IPS-15b (cell line): ENCODE measurements at regions not wholly inside any gene's neighbourhood (a gene's known extent, or its start where the extent isn't known, plus 50 kb on each side); places are given as distances from the start of the nearest gene placed in this dataset.

Source experiments
- H3K27me3 ChIP-seq: one replicate; pipeline ENCODE4 v1.6.1; 2013; ENCODE audit warnings: low read length; ENCODE audit not compliant: control insufficient read depth, insufficient read depth
- H3K36me3 ChIP-seq: one replicate; pipeline ENCODE4 v1.6.1; 2013; ENCODE audit warnings: low read length; ENCODE audit not compliant: control insufficient read depth, insufficient read depth
- H3K4me1 ChIP-seq: one replicate; pipeline ENCODE4 v1.6.1; 2013; ENCODE audit warnings: mild to moderate bottlenecking, low read length; ENCODE audit not compliant: control insufficient read depth, insufficient read depth
- H3K4me3 ChIP-seq: one replicate; pipeline ENCODE4 v1.5.1; 2013; ENCODE audit warnings: low read depth, low read length
- H3K9ac ChIP-seq: one replicate; pipeline ENCODE4 v1.6.1; 2013; ENCODE audit warnings: low read depth, mild to moderate bottlenecking, low read length
- H3K9me3 ChIP-seq: one replicate; pipeline ENCODE4 v1.6.1; 2013; ENCODE audit warnings: mild to moderate bottlenecking, low read length; ENCODE audit not compliant: control insufficient read depth, insufficient read depth

DNA sequence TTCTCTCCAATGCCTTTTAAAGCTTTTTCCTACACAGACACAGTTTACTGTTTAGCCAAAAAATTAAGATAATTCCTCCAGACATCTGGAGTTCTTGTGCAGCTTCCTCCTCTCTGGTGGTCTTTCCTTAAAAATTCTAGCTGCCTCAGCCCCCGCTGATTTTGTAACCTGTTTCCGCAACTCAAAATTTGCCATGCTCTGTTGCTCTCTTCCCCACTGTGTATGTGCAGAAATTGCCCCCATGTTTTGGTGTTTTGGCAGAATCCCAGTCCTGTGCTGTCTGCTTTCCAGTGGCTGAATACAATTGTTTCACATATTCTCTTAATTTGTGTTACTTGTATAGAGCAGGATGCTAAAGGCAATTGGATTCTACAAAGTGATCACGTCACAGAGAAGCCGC is 151.7 kb upstream of the PRSS1 start:
- Histone ChIP-seq H3K36me3 (no peaks in the 10 kb centered on the region), H3K27me3 (no peaks in the 10 kb centered on the region), H3K4me1 (no peaks in the 10 kb centered on the region), H3K9ac (no peak overlapping the region), H3K9me3 (no peaks in the 10 kb centered on the region), H3K4me3 (no peak overlapping the region)

DNA sequence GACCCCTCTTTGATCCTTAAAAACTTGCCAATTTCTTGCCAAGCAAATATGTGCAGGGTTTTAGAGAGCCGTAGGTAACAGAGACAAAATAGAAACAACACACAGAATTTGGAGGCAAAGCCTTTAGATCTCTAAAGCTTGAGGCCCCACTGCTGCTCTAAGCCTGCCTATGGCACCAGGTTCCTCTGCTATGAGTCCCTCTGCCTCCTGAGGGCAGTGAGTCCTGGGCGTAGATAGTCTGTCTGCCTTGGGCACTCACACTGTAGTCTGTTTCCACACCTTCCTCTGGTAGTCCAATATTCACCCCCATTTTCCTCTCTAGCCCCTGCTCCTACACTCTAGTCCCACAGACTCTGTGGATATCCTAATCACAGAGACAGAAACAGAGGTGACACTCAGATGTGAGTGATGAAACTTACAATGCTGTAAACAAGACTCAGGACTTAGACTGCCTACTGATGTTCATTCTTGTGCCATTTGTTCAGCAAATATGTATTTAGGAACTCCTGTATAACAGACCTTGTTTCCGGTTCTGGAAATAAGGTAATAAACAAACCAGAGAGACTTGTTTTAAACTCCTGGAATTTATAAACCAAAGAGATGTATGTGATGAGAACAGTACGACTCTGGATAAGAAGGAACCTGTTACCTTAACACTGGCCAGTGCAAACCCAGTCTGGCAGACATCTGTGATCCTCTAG is 153.3 kb upstream of the PRSS1 start:
- H3K4me3 ChIP-seq: no peak overlapping the region
- no peaks in the 10 kb centered on the region for H3K27me3 ChIP-seq
- H3K9ac ChIP-seq: no peak overlapping the region
- H3K4me1 ChIP-seq: no peaks in the 10 kb centered on the region
- no peaks in the 10 kb centered on the region for H3K9me3 ChIP-seq
- no peaks in the 10 kb centered on the region for H3K36me3 ChIP-seq

DNA sequence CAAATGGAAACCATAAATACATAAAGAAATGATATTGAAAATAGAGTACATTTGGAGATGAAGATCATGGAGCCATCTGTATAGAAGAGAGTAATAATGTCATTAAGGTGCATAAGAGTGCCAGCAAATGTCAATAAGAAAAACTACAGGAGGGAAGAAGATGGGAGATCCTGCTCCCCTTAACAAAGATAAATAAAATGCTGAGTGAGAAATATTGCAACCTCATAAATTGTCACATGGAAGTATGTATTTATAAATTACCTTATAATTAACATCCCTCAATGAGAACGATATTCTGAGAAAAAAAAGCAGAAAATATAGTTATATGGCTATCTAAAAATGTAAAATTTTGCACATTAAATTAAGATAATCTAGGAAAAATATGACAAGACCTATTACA is 155.2 kb upstream of the PRSS1 start:
- H3K27me3 ChIP-seq: no peaks in the 10 kb centered on the region
- no peaks in the 10 kb centered on the region for H3K9me3 ChIP-seq
- no peaks in the 10 kb centered on the region for H3K36me3 ChIP-seq
- no peaks in the 10 kb centered on the region for H3K4me1 ChIP-seq
- no peak overlapping the region for H3K9ac ChIP-seq
- no peak overlapping the region for H3K4me3 ChIP-seq

DNA sequence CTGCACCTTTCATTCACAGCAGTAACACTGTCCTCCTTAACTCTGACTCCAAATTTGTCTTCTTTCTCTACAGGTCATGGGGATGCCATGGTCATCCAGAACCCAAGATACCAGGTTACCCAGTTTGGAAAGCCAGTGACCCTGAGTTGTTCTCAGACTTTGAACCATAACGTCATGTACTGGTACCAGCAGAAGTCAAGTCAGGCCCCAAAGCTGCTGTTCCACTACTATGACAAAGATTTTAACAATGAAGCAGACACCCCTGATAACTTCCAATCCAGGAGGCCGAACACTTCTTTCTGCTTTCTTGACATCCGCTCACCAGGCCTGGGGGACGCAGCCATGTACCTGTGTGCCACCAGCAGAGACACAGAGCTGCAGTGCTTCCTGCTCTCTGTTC is 156.2 kb upstream of the PRSS1 start:
- Histone ChIP-seq H3K36me3 (no peaks in the 10 kb centered on the region), H3K4me1 (no peaks in the 10 kb centered on the region), H3K4me3 (no peak overlapping the region), H3K27me3 (no peaks in the 10 kb centered on the region), H3K9me3 (no peaks in the 10 kb centered on the region), H3K9ac (no peak overlapping the region)

DNA sequence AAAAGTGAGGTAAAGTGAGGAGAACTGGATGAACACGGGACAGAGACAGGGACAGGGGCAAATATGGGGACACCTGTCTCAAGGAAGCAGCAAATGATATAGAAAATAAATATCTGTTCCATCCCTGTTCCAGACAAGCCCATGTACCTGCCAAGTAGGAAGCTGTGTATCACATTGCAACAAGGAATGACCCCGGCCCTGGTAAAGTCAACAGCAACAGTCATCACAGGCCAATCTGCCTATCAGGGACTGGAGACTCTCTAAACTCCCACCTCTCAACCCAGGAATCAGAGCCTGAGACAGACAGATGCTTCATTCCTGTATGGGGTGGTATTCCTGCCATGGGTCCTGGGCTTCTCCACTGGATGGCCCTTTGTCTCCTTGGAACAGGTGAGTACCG is 156.6 kb upstream of the PRSS1 start:
- no peaks in the 10 kb centered on the region for H3K9me3 ChIP-seq
- no peaks in the 10 kb centered on the region for H3K27me3 ChIP-seq
- no peaks in the 10 kb centered on the region for H3K36me3 ChIP-seq
- H3K9ac ChIP-seq: no peak overlapping the region
- no peaks in the 10 kb centered on the region for H3K4me1 ChIP-seq
- no peak overlapping the region for H3K4me3 ChIP-seq

DNA sequence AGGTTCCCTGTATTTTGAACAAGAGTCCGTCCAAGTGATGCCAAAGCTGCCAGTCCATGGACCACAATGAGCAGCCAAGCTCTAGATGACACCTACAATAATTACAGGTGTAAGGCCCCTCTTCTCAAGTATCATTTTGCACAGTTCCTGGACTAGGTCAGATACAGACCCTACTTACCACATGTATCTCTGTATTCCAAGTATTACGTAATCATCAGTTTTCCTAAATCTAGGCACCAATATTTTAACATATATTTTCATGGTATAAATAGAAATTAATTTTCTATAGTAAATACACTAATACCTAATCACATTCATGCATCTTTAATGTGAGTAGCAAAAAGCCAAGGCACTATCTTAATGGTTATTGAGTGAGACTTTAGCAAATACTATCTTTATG is 157.0 kb upstream of the PRSS1 start:
- no peaks in the 10 kb centered on the region for H3K27me3 ChIP-seq
- H3K4me3 ChIP-seq: no peak overlapping the region
- H3K9me3 ChIP-seq: no peaks in the 10 kb centered on the region
- H3K36me3 ChIP-seq: no peaks in the 10 kb centered on the region
- no peaks in the 10 kb centered on the region for H3K4me1 ChIP-seq
- no peak overlapping the region for H3K9ac ChIP-seq

DNA sequence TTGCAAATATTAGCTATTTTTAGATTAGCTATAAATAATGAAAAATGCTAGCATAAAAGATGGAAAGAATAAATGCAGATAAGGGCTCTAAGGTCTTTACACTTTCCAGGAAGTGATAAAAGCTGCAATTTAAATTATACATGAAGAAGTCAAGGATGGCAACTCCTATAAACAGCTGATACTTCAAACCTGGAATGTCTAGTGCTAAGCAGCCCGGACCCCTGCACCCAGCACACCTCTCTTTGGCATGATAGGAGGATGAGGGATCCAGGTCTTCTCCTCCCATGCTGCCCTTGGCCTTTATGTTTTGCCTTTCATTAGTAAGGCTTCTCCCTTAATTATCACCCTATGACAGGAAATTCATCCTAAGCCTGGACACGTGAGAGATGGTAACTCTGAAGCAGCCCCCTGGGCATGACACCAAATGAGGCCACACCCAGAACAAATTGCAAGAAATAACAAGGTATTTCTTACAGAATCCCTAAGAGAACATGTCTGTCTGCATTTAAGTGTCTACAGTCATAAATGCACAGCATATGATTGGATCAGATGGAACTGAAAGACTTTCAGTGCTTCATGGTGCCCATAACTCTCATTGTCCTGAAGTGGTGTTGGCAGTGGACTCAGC is 158.3 kb upstream of the PRSS1 start:
- H3K4me3 ChIP-seq: no peak overlapping the region
- H3K4me1 ChIP-seq: no peaks in the 10 kb centered on the region
- H3K9ac ChIP-seq: no peak overlapping the region
- H3K9me3 ChIP-seq: no peaks in the 10 kb centered on the region
- no peaks in the 10 kb centered on the region for H3K27me3 ChIP-seq
- H3K36me3 ChIP-seq: no peaks in the 10 kb centered on the region

DNA sequence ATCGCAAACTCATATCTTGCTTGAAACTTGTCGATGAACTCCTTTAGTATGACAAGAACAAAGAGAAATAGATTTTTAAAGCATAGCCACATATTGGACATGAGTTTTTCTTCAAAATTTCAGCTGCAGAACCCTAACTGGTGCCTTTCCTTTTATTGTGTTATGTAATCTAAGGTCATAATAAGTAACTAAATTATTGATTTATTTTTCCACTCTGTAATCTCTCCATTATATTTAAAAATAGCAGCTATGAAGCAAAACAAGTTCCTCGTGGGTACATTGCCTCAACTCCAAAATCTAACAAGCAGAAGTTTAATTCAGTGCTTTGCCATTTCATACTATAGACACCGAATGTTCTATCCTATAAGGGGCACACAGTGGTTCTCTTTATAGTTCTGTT is 159.2 kb upstream of the PRSS1 start:
- Histone ChIP-seq H3K4me3 (no peak overlapping the region), H3K9me3 (no peaks in the 10 kb centered on the region), H3K9ac (no peak overlapping the region), H3K36me3 (no peaks in the 10 kb centered on the region), H3K27me3 (no peaks in the 10 kb centered on the region), H3K4me1 (no peaks in the 10 kb centered on the region)

DNA sequence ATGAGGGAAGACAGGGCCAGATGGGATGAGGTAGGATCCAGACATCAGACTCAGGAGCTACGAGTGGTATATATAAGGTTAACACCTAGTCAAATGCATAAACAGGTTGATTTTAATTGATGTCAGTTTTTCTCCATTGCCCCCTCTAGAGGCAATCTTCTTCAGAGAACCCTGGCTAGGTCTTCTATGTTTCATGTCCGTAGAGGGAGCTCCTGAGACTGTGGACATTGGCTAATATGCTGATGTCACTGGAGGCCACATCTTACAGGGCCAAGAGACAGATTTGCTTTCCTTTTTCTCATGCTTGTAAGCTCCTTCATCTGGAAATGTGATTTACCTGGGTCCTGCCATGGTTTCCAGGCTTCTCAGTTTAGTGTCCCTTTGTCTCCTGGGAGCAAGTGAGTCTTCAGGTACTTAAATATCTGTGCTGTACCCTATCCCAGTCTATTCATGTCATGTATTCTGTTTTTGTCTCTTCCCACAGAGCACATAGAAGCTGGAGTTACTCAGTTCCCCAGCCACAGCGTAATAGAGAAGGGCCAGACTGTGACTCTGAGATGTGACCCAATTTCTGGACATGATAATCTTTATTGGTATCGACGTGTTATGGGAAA is 161.6 kb upstream of the PRSS1 start:
- no peaks in the 10 kb centered on the region for H3K4me1 ChIP-seq
- H3K9ac ChIP-seq: no peak overlapping the region
- no peaks in the 10 kb centered on the region for H3K9me3 ChIP-seq
- H3K36me3 ChIP-seq: no peaks in the 10 kb centered on the region
- no peak overlapping the region for H3K4me3 ChIP-seq
- no peaks in the 10 kb centered on the region for H3K27me3 ChIP-seq

DNA sequence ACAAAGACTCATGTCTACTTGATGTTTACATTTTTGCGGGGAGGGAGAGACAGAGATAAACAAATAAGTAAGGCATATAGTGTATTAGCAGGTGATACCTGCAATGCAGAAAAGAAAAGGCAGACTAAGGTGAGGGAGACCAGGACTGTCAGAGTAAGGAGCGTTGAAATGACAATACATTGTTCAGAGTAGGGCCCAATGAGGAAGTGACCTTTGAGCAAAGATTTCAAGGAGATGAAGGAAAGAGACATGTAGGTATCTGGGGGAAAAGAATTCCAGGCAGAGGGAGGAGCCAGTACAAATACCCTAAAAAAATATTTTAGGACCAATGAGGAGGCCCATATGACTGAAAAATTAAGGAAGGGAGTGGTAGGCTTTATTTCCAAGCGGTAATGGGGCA is 162.7 kb upstream of the PRSS1 start:
- H3K4me3 ChIP-seq: no peak overlapping the region
- no peaks in the 10 kb centered on the region for H3K4me1 ChIP-seq
- no peaks in the 10 kb centered on the region for H3K36me3 ChIP-seq
- H3K9me3 ChIP-seq: no peaks in the 10 kb centered on the region
- no peak overlapping the region for H3K9ac ChIP-seq
- no peaks in the 10 kb centered on the region for H3K27me3 ChIP-seq

DNA sequence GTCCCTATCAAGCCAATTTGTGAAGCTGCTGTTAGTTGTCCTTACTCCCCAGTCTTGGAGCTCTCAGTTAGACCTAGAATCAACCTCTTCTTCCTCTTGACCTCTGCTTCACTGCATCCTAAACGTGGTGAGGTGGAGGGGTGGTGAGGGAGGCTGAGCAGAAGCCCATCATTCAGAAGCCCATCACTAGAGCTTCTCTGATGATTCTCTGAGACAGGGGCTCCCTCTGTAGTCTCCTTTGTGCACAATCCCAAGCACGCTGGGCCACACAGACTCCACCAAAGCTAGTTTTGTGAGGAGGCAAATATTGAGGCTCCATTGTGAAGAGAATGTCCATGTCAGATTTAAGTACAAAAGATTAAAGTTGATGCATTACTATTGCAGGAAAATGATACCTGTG is 163.8 kb upstream of the PRSS1 start:
- H3K9ac ChIP-seq: no peak overlapping the region
- H3K4me3 ChIP-seq: no peak overlapping the region
- no peaks in the 10 kb centered on the region for H3K4me1 ChIP-seq
- H3K36me3 ChIP-seq: no peaks in the 10 kb centered on the region
- H3K27me3 ChIP-seq: no peaks in the 10 kb centered on the region
- no peaks in the 10 kb centered on the region for H3K9me3 ChIP-seq

DNA sequence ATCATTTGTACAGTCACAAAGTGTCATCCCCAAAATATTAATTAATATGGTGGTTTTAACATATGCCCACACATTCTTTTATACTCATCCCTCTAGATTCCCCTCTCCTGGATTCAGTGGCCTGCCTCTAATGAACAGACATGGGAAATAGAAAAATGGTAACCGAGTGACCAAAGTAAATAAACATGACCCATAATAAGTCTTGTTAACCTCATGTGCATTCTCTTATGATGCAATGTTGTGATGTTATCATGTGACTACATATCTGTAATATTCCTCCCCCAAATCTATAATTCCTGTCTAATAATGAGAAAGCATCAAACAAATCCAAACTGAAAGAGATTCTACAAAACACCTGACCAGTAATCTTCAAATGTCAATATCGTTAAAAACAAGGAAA is 164.5 kb upstream of the PRSS1 start:
- Histone ChIP-seq H3K36me3 (no peaks in the 10 kb centered on the region), H3K9ac (no peak overlapping the region), H3K4me1 (no peaks in the 10 kb centered on the region), H3K9me3 (no peaks in the 10 kb centered on the region), H3K4me3 (no peak overlapping the region), H3K27me3 (no peaks in the 10 kb centered on the region)
